PC-9 (cell line): ENCODE measurements at regions not wholly inside any gene's neighbourhood (a gene's known extent, or its start where the extent isn't known, plus 50 kb on each side); places are given as distances from the start of the nearest gene placed in this dataset.

ENCODE experiments used
- BruUV-seq: library from RNA; stranded (reverse); fragments of 400-500 nt; replicated peaks from 2 replicates; lab custom pipeline; 2021; lab: Mats Ljungman, UMichigan
- CTCF ChIA-PET: fragments of 300-600 bp; sonication (Branson Sonifier 250); formaldehyde crosslinking; loops from one replicate; lab custom pipeline; 2022; ENCODE audit warnings: antibody characterized with exemption; lab: Charles Lee
- POLR2A ChIA-PET: fragments of 300-600 bp; sonication (Branson Sonifier 250); formaldehyde crosslinking; loops from one replicate; lab custom pipeline; 2022; ENCODE audit warnings: antibody characterized with exemption; ENCODE audit not compliant: unreplicated experiment; lab: Charles Lee
- DNase-seq, 2 experiments: peaks; one replicate each; pipeline versions ENCODE4 v3.0.0 to v3.0.0-alpha.2; 2015 to 2022; ENCODE audit warnings: mixed read lengths in 1 of 2
- H2AFZ ChIP-seq: fragments of 200-600 bp; sonication (generic); 2 replicates; pipeline ENCODE4 v1.8.1; 2017; ENCODE audit warnings: antibody characterized with exemption
- H3F3A ChIP-seq: fragments of 200-600 bp; sonication (generic); 2 replicates; pipeline ENCODE4 v1.8.1; 2017; ENCODE audit warnings: antibody characterized with exemption, mild to moderate bottlenecking, low read depth; ENCODE audit not compliant: insufficient read depth
- H3K27ac ChIP-seq: fragments of 200-600 bp; sonication (generic); 2 replicates; pipeline ENCODE4 v1.6.1; 2016; ENCODE audit warnings: mixed run types
- H3K27me3 ChIP-seq: fragments of 200-600 bp; sonication (generic); 2 replicates; pipeline ENCODE4 v1.6.1; 2016; ENCODE audit warnings: low read depth, mixed run types; ENCODE audit not compliant: insufficient read depth
- H3K36me3 ChIP-seq: fragments of 200-600 bp; sonication (generic); 2 replicates; pipeline ENCODE4 v1.6.1; 2016; ENCODE audit warnings: low read depth, mixed run types
- H3K4me1 ChIP-seq: fragments of 200-600 bp; sonication (generic); replicated peaks from 2 replicates; pipeline ENCODE4 v1.6.1; 2016; ENCODE audit warnings: mixed run types; ENCODE audit not compliant: insufficient read depth
- H3K4me2 ChIP-seq: fragments of 200-600 bp; sonication (generic); 2 replicates; pipeline ENCODE4 v1.6.1; 2017; ENCODE audit warnings: mixed run types
- H3K4me3 ChIP-seq: fragments of 200-600 bp; sonication (generic); 2 replicates; pipeline ENCODE4 v1.6.1; 2016; ENCODE audit warnings: mixed run types
- H3K79me2 ChIP-seq: fragments of 200-600 bp; sonication (generic); 2 replicates; pipeline ENCODE4 v1.6.1; 2017; ENCODE audit warnings: low read depth, mixed run types
- H3K9me2 ChIP-seq: fragments of 200-600 bp; sonication (generic); 2 replicates; pipeline ENCODE4 v1.8.1; 2017; ENCODE audit warnings: mild to moderate bottlenecking; ENCODE audit not compliant: insufficient read depth
- H3K9me3 ChIP-seq: fragments of 200-600 bp; sonication (generic); 2 replicates; pipeline ENCODE4 v1.8.1; 2016; ENCODE audit warnings: low read depth; ENCODE audit not compliant: insufficient read depth
- H4K20me1 ChIP-seq: fragments of 200-600 bp; sonication (generic); 2 replicates; pipeline ENCODE4 v1.8.1; 2017; ENCODE audit not compliant: insufficient read depth
- CTCF ChIP-seq: fragments of 200-600 bp; sonication (generic); conservative IDR thresholded peaks from 2 replicates; pipeline ENCODE4 v1.6.1; 2017; ENCODE audit warnings: mixed run types, antibody characterized with exemption, mild to moderate bottlenecking, moderate library complexity
- EZH2 ChIP-seq: fragments of 200-600 bp; sonication (generic); IDR thresholded peaks from 2 replicates; pipeline ENCODE4 v1.8.0; 2017; ENCODE audit warnings: antibody characterized with exemption, low read depth
- intact Hi-C: fragments of 100-400 bp; cut with micrococcal nuclease; formaldehyde crosslinking; loops from one replicate; pipeline ENCODE4 v1.10.0; 2022; ENCODE audit not compliant: unreplicated experiment

GRCh38 chr11:81995889-81996288 is 737.8 kb downstream of the FAM181B start:
- CTCF ChIA-PET: no interaction called here
- intact Hi-C loops: no loop called here
- no peaks in the 10 kb centered on the region for H3K4me1 ChIP-seq
- no peak for DNase-seq
- H2AFZ ChIP-seq: no peak overlapping the region
- no TSS peak for BruUV-seq
- H3K9me2 ChIP-seq: no peaks in the 10 kb centered on the region
- H3K79me2 ChIP-seq: no peaks in the 10 kb centered on the region
- H4K20me1 ChIP-seq: no peaks in the 10 kb centered on the region
- H3K4me3 ChIP-seq: no peak overlapping the region
- no peaks in the 10 kb centered on the region for H3F3A ChIP-seq
- H3K27me3 ChIP-seq: no peaks in the 10 kb centered on the region
- TF ChIP-seq CTCF: no peak
- H3K27ac ChIP-seq: no peak overlapping the region
- no peaks in the 10 kb centered on the region for H3K36me3 ChIP-seq
- POLR2A ChIA-PET: no interaction called here
- H3K4me2 ChIP-seq: no peak overlapping the region
- H3K9me3 ChIP-seq: no peaks in the 10 kb centered on the region

- no peaks in the 10 kb centered on the region for H3K4me1 ChIP-seq
- H3K9me2 ChIP-seq: no peaks in the 10 kb centered on the region
- no peaks in the 10 kb centered on the region for H3F3A ChIP-seq
- TF ChIP-seq CTCF (no peak), EZH2 (no peak)
- no TSS peak for BruUV-seq
- no peak for DNase-seq
- no peaks in the 10 kb centered on the region for H3K27me3 ChIP-seq
- H3K4me2 ChIP-seq: no peak overlapping the region
- no peaks in the 10 kb centered on the region for H4K20me1 ChIP-seq
- no peaks in the 10 kb centered on the region for H3K79me2 ChIP-seq
- intact Hi-C loops: no loop called here
- no peak overlapping the region for H3K27ac ChIP-seq
- no peaks in the 10 kb centered on the region for H3K36me3 ChIP-seq
- H3K9me3 ChIP-seq: no peaks in the 10 kb centered on the region
- ChIA-PET POLR2A (no interaction called here), CTCF (no interaction called here)
- no peak overlapping the region for H3K4me3 ChIP-seq
- H2AFZ ChIP-seq: no peak overlapping the region
Observed at GRCh38 chr11:81993755-81994154, 739.9 kb downstream of the FAM181B start.

- CTCF ChIA-PET: no interaction called here
- Histone ChIP-seq H3K9me3 (no peaks in the 10 kb centered on the region), H2AFZ (no peak overlapping the region), H3K27ac (no peak overlapping the region), H3K4me3 (no peak overlapping the region), H3K4me1 (no peaks in the 10 kb centered on the region), H3K36me3 (no peaks in the 10 kb centered on the region), H3K79me2 (no peaks in the 10 kb centered on the region), H3K9me2 (no peaks in the 10 kb centered on the region), H3K27me3 (no peaks in the 10 kb centered on the region), H3F3A (no peaks in the 10 kb centered on the region), H3K4me2 (no peak overlapping the region), H4K20me1 (no peaks in the 10 kb centered on the region)
- no peak for TF ChIP-seq EZH2
- TF ChIP-seq CTCF: no peak
- POLR2A ChIA-PET: no interaction called here
- no TSS peak for BruUV-seq
- DNase-seq: no peak
- intact Hi-C loops: no loop called here
Observed at GRCh38 chr11:81990659-81991443, 742.8 kb downstream of the FAM181B start.
